Lung (tissue), 11 donors: ENCODE measurements at regions not wholly inside any gene's neighbourhood (a gene's known extent, or its start where the extent isn't known, plus 50 kb on each side); places are given as distances from the start of the nearest gene placed in this dataset.

ENCODE experiments used
- ATAC-seq: fragments of 200-7000 bp; cut with Tn5 transposase; one replicate; pipeline ENCODE4 v1.9.1; 2020; ENCODE audit warnings: moderate number of reproducible peaks; ENCODE audit not compliant: insufficient read depth, low FRiP score
- DNase-seq, 3 donors: peaks; one replicate each; pipeline ENCODE4 v3.0.0-alpha.2; 2013 to 2017
- H3K27ac ChIP-seq, 2 donors: one replicate each; pipeline ENCODE4 v1.5.1; 2013; ENCODE audit warnings: mild to moderate bottlenecking in 2 of 2, moderate library complexity in 2 of 2, control low read depth in 1 of 2, inconsistent platforms in 1 of 2, low read depth in 1 of 2, low read length in 1 of 2
- H3K27me3 ChIP-seq, 3 donors: one replicate each; pipeline ENCODE4 v1.5.1; 2013; ENCODE audit warnings: low read length in 2 of 3; ENCODE audit not compliant: control insufficient read depth in 3 of 3, insufficient read depth in 3 of 3
- H3K36me3 ChIP-seq, 4 donors: one replicate each; pipeline ENCODE4 v1.5.1; 2013; ENCODE audit warnings: low read length in 4 of 4, mild to moderate bottlenecking in 1 of 4, moderate library complexity in 1 of 4; ENCODE audit not compliant: control insufficient read depth in 4 of 4, insufficient read depth in 4 of 4
- H3K4me1 ChIP-seq, 5 donors: one replicate each; pipeline ENCODE4 v1.5.1; 2013; ENCODE audit warnings: low read length in 5 of 5, mild to moderate bottlenecking in 2 of 5, moderate library complexity in 1 of 5; ENCODE audit not compliant: control insufficient read depth in 5 of 5, insufficient read depth in 5 of 5
- H3K4me3 ChIP-seq: one replicate; pipeline ENCODE4 v1.5.1; 2013; ENCODE audit warnings: mild to moderate bottlenecking, control low read depth, moderate library complexity
- H3K9ac ChIP-seq, 2 donors: one replicate each; pipeline ENCODE4 v1.5.1; 2013; ENCODE audit warnings: low read length in 2 of 2, control low read depth in 1 of 2; ENCODE audit not compliant: insufficient read depth in 1 of 2
- H3K9me3 ChIP-seq, 4 donors: one replicate each; pipeline ENCODE4 v1.5.1; 2013; ENCODE audit warnings: low read length in 3 of 4, mild to moderate bottlenecking in 1 of 4, moderate library complexity in 1 of 4; ENCODE audit not compliant: control insufficient read depth in 4 of 4, insufficient read depth in 3 of 4
- WGBS, 2 donors: extraction: QIAGEN DNeasy Blood & Tissue Kit; methylation state at CpG; one replicate each; pipeline ENCODE4 v1.1.7; 2013; 5-methylcytosine and 5-hydroxymethylcytosine counted together
- TF ChIP-seq, protein P1 (sequence below): IDR thresholded peaks from 2 replicates; pipeline ENCODE4 v1.5.1; 2012; ENCODE audit warnings: mild to moderate bottlenecking; ENCODE audit errors: control extremely low read depth, extremely low read depth
- donor health status: control.
- donor health status: control.
- donor health status: Bipolar disorder and iron deficiency.
- donor health status: healthy.
- donor health status: DM: yes; HTN: yes; CAD: no.

DNA sequence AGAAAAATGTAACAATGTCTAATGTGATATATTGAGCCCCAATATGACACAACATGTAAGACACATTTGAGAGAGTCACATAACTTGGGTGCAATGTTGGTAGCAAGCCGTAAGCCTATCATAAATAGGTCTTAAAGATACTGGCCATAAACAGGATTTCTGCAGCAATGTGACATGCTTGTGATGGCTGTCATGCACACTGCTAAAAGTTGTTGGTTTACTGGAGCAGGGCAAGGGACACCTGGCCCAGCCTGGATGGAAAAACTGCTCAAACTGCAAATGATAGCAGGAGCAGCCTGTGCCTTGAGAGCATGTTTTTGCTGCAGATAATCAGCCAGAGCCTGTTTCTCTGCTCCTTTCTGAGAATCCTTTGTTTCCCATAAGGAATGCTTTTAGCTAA is 136.7 kb upstream of the ZNF91 start:
- DNase-seq (no peak), ATAC-seq (no peak)
- Histone ChIP-seq H3K27me3 (no peaks in the 10 kb centered on the region), H3K4me1 (no peaks in the 10 kb centered on the region), H3K9ac (no peak overlapping the region), H3K9me3 (peaks cover 0 to 22% (median 9%) of the 10 kb centered on the region in 4 donors), H3K27ac (no peak overlapping the region), H3K4me3 (no peak overlapping the region), H3K36me3 (no peaks in the 10 kb centered on the region)
- WGBS, 2 donors, result 96 to 98% methylated on average over 1 of the region's 1 CpG
- TF ChIP-seq, protein P1, sequence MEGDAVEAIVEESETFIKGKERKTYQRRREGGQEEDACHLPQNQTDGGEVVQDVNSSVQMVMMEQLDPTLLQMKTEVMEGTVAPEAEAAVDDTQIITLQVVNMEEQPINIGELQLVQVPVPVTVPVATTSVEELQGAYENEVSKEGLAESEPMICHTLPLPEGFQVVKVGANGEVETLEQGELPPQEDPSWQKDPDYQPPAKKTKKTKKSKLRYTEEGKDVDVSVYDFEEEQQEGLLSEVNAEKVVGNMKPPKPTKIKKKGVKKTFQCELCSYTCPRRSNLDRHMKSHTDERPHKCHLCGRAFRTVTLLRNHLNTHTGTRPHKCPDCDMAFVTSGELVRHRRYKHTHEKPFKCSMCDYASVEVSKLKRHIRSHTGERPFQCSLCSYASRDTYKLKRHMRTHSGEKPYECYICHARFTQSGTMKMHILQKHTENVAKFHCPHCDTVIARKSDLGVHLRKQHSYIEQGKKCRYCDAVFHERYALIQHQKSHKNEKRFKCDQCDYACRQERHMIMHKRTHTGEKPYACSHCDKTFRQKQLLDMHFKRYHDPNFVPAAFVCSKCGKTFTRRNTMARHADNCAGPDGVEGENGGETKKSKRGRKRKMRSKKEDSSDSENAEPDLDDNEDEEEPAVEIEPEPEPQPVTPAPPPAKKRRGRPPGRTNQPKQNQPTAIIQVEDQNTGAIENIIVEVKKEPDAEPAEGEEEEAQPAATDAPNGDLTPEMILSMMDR, result no peak

DNA sequence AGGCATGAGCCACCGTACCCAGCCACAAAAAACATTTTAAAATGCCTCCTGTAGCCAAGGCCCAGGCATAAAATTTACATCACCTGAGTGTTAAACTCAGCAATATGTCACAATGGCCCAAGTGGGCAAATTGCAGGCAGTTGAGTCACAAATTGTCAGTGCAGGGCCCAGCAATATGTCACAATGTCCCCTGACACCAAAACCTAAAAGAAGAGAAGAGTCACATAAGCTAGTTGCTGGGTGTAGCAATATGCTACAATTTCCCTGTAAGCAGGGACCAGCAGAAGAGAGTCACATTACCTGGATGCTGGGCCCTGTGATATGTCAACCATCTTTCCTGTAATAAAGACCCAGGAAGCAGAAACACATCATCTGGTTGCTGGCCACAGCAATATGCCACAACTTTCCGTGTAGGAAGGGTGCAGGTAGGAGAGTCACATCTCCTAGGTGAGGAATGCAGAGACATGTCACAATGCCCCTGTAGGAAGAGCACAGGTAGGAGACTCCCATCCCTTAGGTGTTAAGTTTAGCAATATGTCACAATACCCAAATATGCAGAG is 136.0 kb upstream of the ZNF91 start:
- Histone ChIP-seq H3K9me3 (peaks cover 0 to 23% (median 9%) of the 10 kb centered on the region in 4 donors), H3K27ac (no peak overlapping the region), H3K4me3 (no peak overlapping the region), H3K36me3 (no peaks in the 10 kb centered on the region), H3K4me1 (no peaks in the 10 kb centered on the region), H3K27me3 (no peaks in the 10 kb centered on the region), H3K9ac (no peak overlapping the region)
- 74% methylated on average over 2 of the region's 2 CpGs for WGBS, 2 donors
- DNase-seq (no peak), ATAC-seq (no peak)
- TF ChIP-seq, protein P1, result no peak

DNA sequence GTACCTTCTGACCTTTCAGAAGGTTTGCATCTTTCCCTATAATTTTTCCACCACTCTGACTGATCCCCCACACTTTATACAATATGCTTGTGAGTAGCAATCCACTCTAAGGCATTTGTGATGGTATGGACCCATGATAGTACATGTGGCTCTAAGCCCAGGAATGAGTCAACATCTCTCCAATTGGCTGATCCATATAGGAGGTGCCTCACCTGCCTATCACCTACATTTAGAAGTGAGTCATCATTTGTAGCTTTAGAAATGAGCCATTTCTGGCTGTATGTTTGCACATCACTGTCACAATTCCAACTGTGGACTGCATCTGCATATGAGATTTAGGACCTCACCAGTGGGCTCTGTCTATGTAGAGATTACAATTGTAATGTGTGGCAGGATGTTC is 133.1 kb upstream of the ZNF91 start:
- no peak for ATAC-seq
- H3K27ac ChIP-seq, result no peak overlapping the region
- TF ChIP-seq, protein P1, result no peak
- H3K9me3 ChIP-seq, result peaks cover 0 to 20% (median 9%) of the 10 kb centered on the region in 4 donors
- no peak for DNase-seq
- H3K4me1 ChIP-seq, result no peaks in the 10 kb centered on the region
- no peaks in the 10 kb centered on the region for H3K36me3 ChIP-seq
- no peak overlapping the region for H3K9ac ChIP-seq
- no peaks in the 10 kb centered on the region for H3K27me3 ChIP-seq
- H3K4me3 ChIP-seq, result no peak overlapping the region

DNA sequence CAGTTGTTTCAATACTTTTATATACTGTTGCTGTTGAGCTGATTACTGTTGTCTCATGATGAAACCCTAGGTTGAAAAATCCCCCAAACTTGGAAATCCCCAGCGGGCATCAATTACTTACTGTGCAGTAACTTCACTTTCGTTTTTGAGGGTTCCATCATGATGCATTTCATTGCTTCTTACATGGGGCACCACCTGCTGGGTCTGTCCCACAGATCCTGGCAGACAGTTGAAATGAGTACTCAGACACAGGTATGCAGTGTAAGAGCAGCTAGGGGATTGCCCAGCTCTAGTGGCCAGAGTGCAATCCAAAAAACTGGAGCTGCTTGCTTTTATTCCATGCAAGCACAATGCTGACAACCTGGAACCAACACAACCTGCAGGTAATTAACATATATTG is 132.5 kb upstream of the ZNF91 start:
- TF ChIP-seq, protein P1, result no peak

More for the DNA sequence above, 132.5 kb upstream of the ZNF91 start:
- Histone ChIP-seq H3K9ac (no peak overlapping the region), H3K4me1 (no peaks in the 10 kb centered on the region), H3K27me3 (no peaks in the 10 kb centered on the region), H3K4me3 (no peak overlapping the region), H3K27ac (no peak overlapping the region), H3K9me3 (peaks cover 0 to 20% (median 10%) of the 10 kb centered on the region in 4 donors), H3K36me3 (no peaks in the 10 kb centered on the region)
- ATAC-seq, result no peak
- 70 to 75% methylated on average over 2 of the region's 2 CpGs for WGBS, 2 donors
- no peak for DNase-seq
